ENCODE measurements at regions not wholly inside any gene's neighbourhood (a gene's known extent, or its start where the extent isn't known, plus 50 kb on each side); places are given as distances from the start of the nearest gene placed in this dataset.

- TF ChIP-seq, protein P1, sequence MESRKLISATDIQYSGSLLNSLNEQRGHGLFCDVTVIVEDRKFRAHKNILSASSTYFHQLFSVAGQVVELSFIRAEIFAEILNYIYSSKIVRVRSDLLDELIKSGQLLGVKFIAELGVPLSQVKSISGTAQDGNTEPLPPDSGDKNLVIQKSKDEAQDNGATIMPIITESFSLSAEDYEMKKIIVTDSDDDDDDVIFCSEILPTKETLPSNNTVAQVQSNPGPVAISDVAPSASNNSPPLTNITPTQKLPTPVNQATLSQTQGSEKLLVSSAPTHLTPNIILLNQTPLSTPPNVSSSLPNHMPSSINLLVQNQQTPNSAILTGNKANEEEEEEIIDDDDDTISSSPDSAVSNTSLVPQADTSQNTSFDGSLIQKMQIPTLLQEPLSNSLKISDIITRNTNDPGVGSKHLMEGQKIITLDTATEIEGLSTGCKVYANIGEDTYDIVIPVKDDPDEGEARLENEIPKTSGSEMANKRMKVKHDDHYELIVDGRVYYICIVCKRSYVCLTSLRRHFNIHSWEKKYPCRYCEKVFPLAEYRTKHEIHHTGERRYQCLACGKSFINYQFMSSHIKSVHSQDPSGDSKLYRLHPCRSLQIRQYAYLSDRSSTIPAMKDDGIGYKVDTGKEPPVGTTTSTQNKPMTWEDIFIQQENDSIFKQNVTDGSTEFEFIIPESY (IDR thresholded peaks at IDR 0.05): no peak
- TF ChIP-seq MYB (IDR thresholded peaks at IDR 0.05; ENCODE audit: borderline replicate concordance, low read depth, low read length): no peak
- TF ChIP-seq NFYA (IDR thresholded peaks at IDR 0.05; ENCODE audit: borderline replicate concordance, low read depth, low read length): no peak
Observed at GRCh38 chr1:45272913-45273371, 53.8 kb upstream of the HPDL start (continued).

- ChIA-PET SMC1A (ENCODE audit: uncharacterized antibody, unreplicated experiment) (no interaction called here), POLR2A (no interaction called here), CTCF (no interaction called here), RAD21 (ENCODE audit: unreplicated experiment) (no interaction called here)
- Histone ChIP-seq H3K27ac (ENCODE audit: control insufficient read depth, insufficient read depth) (no peak overlapping the region), H4K20me1 (ENCODE audit: control insufficient read depth, insufficient read depth) (no peaks in the 10 kb centered on the region), H3K4me2 (ENCODE audit: control insufficient read depth, insufficient read depth) (no peak overlapping the region), H3K4me3 (no peak overlapping the region), H3K4me1 (ENCODE audit: control insufficient read depth, insufficient read depth, low read length) (no peaks in the 10 kb centered on the region), H3K79me2 (ENCODE audit: control insufficient read depth, insufficient read depth, low read length) (no peaks in the 10 kb centered on the region), H3K36me3 (ENCODE audit: control insufficient read depth in 2 of 2, insufficient read depth in 2 of 2, low read length in 1 of 2) (no peaks in the 10 kb centered on the region), H3K27me3 (replicated peaks in 1 of 2; ENCODE audit: control insufficient read depth in 2 of 2, insufficient read depth in 2 of 2, low read length in 1 of 2) (no peaks in the 10 kb centered on the region), H2AFZ (ENCODE audit: control insufficient read depth, low read depth, low read length) (no peak overlapping the region), H3K9ac (ENCODE audit: control insufficient read depth, insufficient read depth, low read length) (no peak overlapping the region), H3K9me3 (replicated peaks; ENCODE audit: control insufficient read depth, insufficient read depth, low read length) (no peaks in the 10 kb centered on the region)
- FAIRE-seq (no peak), ATAC-seq (0 out of 3 replicates have a peak, but pooled peaks have one; percentile 22), DNase-seq (ENCODE audit: low read depth, low spot score) (no peak)
- intact Hi-C loops (cut with micrococcal nuclease; ENCODE audit: unreplicated experiment): no loop called here
- in situ Hi-C loops (cut with MboI): no loop called here
- BruUV-seq (replicated peaks): no TSS peak
- no peak for TF ChIP-seq CBX5 (IDR thresholded peaks at IDR 0.05; ENCODE audit: low read depth)
- no peak for TF ChIP-seq BHLHE40 (IDR thresholded peaks at IDR 0.05; ENCODE audit: borderline replicate concordance in 1 of 2, low read depth in 2 of 2, low read length in 1 of 2)
- TF ChIP-seq, protein P2, sequence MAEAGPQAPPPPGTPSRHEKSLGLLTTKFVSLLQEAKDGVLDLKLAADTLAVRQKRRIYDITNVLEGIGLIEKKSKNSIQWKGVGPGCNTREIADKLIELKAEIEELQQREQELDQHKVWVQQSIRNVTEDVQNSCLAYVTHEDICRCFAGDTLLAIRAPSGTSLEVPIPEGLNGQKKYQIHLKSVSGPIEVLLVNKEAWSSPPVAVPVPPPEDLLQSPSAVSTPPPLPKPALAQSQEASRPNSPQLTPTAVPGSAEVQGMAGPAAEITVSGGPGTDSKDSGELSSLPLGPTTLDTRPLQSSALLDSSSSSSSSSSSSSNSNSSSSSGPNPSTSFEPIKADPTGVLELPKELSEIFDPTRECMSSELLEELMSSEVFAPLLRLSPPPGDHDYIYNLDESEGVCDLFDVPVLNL (IDR thresholded peaks at IDR 0.05; ENCODE audit: low read depth, low read length): no peak
- TF ChIP-seq TAF1 (IDR thresholded peaks at IDR 0.05; ENCODE audit: borderline replicate concordance, low read depth, low read length): no peak
- TF ChIP-seq HDGF (IDR thresholded peaks at IDR 0.05): no peak
- TF ChIP-seq MYC (IDR thresholded peaks at IDR 0.05; ENCODE audit: insufficient read depth, insufficient read length, insufficient replicate concordance, low read length, severe bottlenecking): no peak
- TF ChIP-seq RAD21 (IDR thresholded peaks at IDR 0.05; ENCODE audit: insufficient read depth, low read depth, low read length): no peak
- TF ChIP-seq SMARCA5 (IDR thresholded peaks at IDR 0.05): no peak
- TF ChIP-seq KLF5 (IDR thresholded peaks at IDR 0.05; ENCODE audit: partially characterized antibody): no peak
- TF ChIP-seq PML (IDR thresholded peaks at IDR 0.05; ENCODE audit: low read length): no peak
- no peak for TF ChIP-seq SREBF2 (IDR thresholded peaks at IDR 0.05; ENCODE audit: low read length)
- TF ChIP-seq TBL1XR1 (IDR thresholded peaks at IDR 0.05; ENCODE audit: low read depth, low read length): no peak
- no peak for TF ChIP-seq E2F8 (IDR thresholded peaks at IDR 0.05; ENCODE audit: low read depth, partially characterized antibody)
Observed at GRCh38 chr1:45275054-45275453, 51.6 kb upstream of the HPDL start.
